Right lobe of liver (tissue), 6 donors: ENCODE measurements at regions not wholly inside any gene's neighbourhood (a gene's known extent, or its start where the extent isn't known, plus 50 kb on each side); places are given as distances from the start of the nearest gene placed in this dataset.
A peak's percentile ranks its signal among the peaks of the same experiment; 100 is the strongest.
"Not testable (repeated sequence)": the region's sequence is repeated elsewhere in the genome, so short reads cannot be mapped to it uniquely, and the experiment has no call there.

Experiments
- ATAC-seq, 4 donors: fragments of 200-7000 bp; cut with Tn5 transposase; one replicate each; pipeline ENCODE4 v1.9.1; 2020; ENCODE audit warnings: mild to moderate bottlenecking in 4 of 4, moderate library complexity in 4 of 4
- DNase-seq, 3 donors: peaks; one replicate each; pipeline ENCODE4 v3.0.0-alpha.2; 2020
- H3K27ac ChIP-seq, 3 donors: fragments of 200-600 bp; one replicate each; pipeline ENCODE4 v1.8.0; 2022
- H3K27me3 ChIP-seq, 2 donors: fragments of 200-600 bp; one replicate each; pipeline ENCODE4 v1.8.0; 2022
- H3K36me3 ChIP-seq, 4 donors: fragments of 200-600 bp; sonication (generic) in 1 of 4; one replicate each; pipeline versions ENCODE4 v1.5.1 to v1.8.0; 2017 to 2022; ENCODE audit warnings: control low read depth in 1 of 4
- H3K4me1 ChIP-seq, 4 donors: fragments of 200-600 bp; sonication (generic) in 1 of 4; one replicate each; pipeline versions ENCODE4 v1.5.1 to v1.8.0; 2017 to 2022; ENCODE audit warnings: control low read depth in 1 of 4
- H3K4me3 ChIP-seq, 3 donors: fragments of 200-600 bp; one replicate each; pipeline ENCODE4 v1.8.0; 2022
- H3K9me3 ChIP-seq, 4 donors: fragments of 200-600 bp; sonication (generic) in 1 of 4; one replicate each; pipeline versions ENCODE4 v1.5.1 to v1.8.0; 2017 to 2022; ENCODE audit warnings: control low read depth in 1 of 4
- POLR2A ChIP-seq: fragments of 450-650 bp; IDR thresholded peaks from one replicate; pipeline ENCODE4 v1.6.1; 2017; ENCODE audit warnings: antibody characterized with exemption, mild to moderate bottlenecking
- WGBS: methylation state at CpG from one replicate; pipeline ENCODE4 v1.1.6; 2018; ENCODE audit warnings: low coverage, low lambda C conversion rate; ENCODE audit not compliant: insufficient coverage; ENCODE audit errors: missing lambda C conversion rate; 5-methylcytosine and 5-hydroxymethylcytosine counted together
- intact Hi-C, 2 donors: fragments of 100-400 bp; cut with DNase I; formaldehyde crosslinking; loops; one replicate each; pipeline versions ENCODE4 v1.11.2 to v1.14.1; 2022
- TF ChIP-seq, protein P1 (sequence below), 4 donors: fragments of 200-600 bp in 3 of 4; fragments of 450-650 bp in 1 of 4; IDR thresholded peaks; one replicate each; pipeline versions ENCODE4 v1.5.1 to v1.8.0; 2016 to 2022; ENCODE audit warnings: antibody characterized with exemption in 4 of 4, mild to moderate bottlenecking in 2 of 4
- donor health status: DM: no; HTN: yes; CAD: no.
- donor health status: DM: no; HTN: no; CAD: no.
- donor health status: DM: no; HTN: no; CAD: no.
- donor health status: DM: no; HTN: yes; CAD: no.
- donor health status: DM: no; HTN: yes; CAD: no.

DNA sequence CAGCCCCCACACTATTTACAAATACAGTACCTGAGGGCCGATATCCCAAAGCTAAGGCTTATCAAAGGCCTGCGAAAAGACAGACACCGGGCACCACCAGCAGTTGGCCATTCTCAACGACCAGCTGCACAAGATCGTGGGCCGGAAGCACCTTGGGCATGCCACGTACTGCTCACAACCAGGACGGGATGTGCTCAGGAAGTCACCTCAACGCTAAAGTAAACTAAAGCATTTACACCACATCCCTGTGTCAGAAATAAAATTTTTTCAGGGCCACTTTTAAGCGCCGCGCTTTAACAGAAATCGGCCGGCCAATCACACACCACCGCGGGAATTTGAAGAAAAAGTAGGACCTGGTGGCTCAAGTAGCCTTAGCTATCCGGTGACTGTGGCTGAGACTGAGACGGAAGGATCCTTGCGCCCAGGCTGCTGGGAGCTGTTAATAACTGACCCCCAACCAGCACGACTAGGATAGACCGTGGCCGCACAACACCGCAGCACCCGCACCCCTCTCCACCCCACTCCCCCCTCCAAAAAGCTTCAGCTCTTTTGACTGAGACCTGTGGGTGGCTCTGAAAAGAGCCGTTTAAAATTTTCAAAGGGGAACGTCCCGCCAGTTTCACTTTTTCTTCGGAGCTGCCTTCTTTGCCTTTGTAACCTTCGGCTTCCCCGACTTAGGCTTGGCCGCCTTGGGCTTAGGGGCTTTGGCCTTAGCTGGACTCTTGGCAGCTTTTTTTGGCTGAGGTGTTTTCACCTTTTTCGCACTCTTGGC, 131.2 kb upstream of the BTN3A2 start:
- TF ChIP-seq, protein P1, sequence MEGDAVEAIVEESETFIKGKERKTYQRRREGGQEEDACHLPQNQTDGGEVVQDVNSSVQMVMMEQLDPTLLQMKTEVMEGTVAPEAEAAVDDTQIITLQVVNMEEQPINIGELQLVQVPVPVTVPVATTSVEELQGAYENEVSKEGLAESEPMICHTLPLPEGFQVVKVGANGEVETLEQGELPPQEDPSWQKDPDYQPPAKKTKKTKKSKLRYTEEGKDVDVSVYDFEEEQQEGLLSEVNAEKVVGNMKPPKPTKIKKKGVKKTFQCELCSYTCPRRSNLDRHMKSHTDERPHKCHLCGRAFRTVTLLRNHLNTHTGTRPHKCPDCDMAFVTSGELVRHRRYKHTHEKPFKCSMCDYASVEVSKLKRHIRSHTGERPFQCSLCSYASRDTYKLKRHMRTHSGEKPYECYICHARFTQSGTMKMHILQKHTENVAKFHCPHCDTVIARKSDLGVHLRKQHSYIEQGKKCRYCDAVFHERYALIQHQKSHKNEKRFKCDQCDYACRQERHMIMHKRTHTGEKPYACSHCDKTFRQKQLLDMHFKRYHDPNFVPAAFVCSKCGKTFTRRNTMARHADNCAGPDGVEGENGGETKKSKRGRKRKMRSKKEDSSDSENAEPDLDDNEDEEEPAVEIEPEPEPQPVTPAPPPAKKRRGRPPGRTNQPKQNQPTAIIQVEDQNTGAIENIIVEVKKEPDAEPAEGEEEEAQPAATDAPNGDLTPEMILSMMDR (IDR thresholded peaks at IDR 0.05): no peak
- TF ChIP-seq POLR2A: no peak
- Histone ChIP-seq H3K4me3 (peak overlapping the region; percentile 35 to 53 (median 47)), H3K9me3 (no peaks in the 10 kb centered on the region), H3K4me1 (peaks cover 0 to 12% (median 2%) of the 10 kb centered on the region in 4 donors), H3K27me3 (peaks cover 0 to 9% of the 10 kb centered on the region in 2 donors), H3K27ac (peak overlapping the region; percentile 29 to 58 (median 57)), H3K36me3 (no peaks in the 10 kb centered on the region)
- intact Hi-C loops: no loop called here
- DNase-seq: no peak
- ATAC-seq: peak; percentile 57 to 68 (median 62)
- WGBS: 1% methylated on average over 32 of the region's 32 CpGs

DNA sequence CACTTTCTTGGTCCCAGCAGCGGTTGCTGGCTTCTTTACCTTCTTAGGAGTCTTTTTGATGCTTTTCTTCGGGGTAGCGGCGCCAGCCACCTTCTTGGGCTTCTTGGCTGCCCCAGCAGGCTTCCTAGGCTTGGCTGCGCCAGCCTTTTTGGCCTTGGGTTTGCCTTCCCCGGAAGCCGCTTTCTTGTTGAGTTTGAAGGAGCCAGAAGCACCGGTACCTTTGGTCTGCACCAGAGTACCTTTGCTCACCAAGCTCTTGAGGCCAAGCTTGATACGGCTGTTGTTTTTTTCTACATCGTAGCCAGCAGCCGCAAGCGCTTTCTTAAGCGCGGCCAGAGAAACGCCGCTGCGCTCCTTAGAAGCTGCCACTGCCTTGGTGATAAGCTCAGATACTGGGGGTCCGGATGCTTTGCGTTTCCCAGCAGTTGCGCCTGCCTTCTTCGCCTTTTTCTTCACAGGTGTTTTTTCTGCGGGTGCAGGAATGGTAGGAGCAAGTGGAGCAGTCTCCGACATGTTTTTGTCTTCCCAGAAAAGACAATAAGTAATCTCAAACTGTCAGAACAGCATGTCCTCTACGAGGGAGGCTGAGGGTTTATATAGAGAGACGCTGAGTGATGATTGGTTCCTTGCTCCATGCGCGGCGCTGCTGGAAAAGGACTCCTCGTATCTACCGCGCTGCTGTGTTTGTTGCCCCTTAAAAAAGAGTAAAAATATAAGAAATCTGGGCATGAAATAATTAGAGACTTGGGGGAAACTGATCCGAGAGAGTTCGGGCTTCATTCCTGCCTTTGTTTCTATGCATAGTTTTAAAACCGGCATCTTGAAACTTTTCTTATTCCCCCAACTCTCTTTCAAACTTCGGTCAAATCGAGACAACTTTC, 130.3 kb upstream of the BTN3A2 start:
- peaks cover 0 to 12% (median 2%) of the 10 kb centered on the region in 4 donors for H3K4me1 ChIP-seq
- DNase-seq: no peak

DNA sequence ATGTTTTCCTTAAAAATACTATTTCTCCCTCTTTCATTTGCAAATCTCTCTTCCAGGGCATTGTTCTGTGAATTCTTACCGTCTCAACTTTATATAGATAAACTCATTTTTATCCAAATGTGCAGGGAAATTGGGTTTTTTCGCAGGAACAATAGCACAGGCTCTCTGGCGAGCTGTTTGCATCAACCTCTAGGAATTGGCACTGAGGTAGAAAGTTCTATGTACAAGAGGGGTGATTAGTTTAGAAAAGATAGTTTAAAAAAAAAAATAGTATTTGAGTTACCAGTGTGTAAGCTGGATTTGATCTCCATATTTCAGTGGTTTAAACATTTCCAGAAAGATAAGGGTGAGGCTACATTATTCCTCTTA, 129.7 kb upstream of the BTN3A2 start:
- no peaks in the 10 kb centered on the region for H3K36me3 ChIP-seq
- WGBS: 23% methylated on average over 3 of the region's 3 CpGs
- no peak for ATAC-seq
- intact Hi-C loops: no loop called here
- no peak for DNase-seq
- no peak overlapping the region for H3K27ac ChIP-seq
- H3K27me3 ChIP-seq: peaks cover 0 to 19% of the 10 kb centered on the region in 2 donors
- peaks cover 0 to 12% (median 3%) of the 10 kb centered on the region in 4 donors for H3K4me1 ChIP-seq
- TF ChIP-seq, protein P1 (IDR thresholded peaks at IDR 0.05): no peak
- TF ChIP-seq POLR2A: no peak
- H3K4me3 ChIP-seq: peak overlapping the region in 1 of 3 donors; percentile 53
- H3K9me3 ChIP-seq: peaks cover 0 to 3% (median 0%) of the 10 kb centered on the region in 4 donors

More for the DNA sequence above, 130.3 kb upstream of the BTN3A2 start:
- Histone ChIP-seq H3K36me3 (no peaks in the 10 kb centered on the region), H3K4me3 (peak overlapping the region; percentile 35 to 53 (median 47)), H3K9me3 (no peaks in the 10 kb centered on the region), H3K27ac (peak overlapping the region; percentile 29 to 58 (median 57)), H3K27me3 (peaks cover 0 to 13% of the 10 kb centered on the region in 2 donors)
- TF ChIP-seq, protein P1 (IDR thresholded peaks at IDR 0.05): no peak
- TF ChIP-seq POLR2A: peak; percentile 76
- intact Hi-C loops: no loop called here
- peak; percentile 73 to 83 (median 78) for ATAC-seq
- WGBS: 2% methylated on average over 34 of the region's 36 CpGs

DNA sequence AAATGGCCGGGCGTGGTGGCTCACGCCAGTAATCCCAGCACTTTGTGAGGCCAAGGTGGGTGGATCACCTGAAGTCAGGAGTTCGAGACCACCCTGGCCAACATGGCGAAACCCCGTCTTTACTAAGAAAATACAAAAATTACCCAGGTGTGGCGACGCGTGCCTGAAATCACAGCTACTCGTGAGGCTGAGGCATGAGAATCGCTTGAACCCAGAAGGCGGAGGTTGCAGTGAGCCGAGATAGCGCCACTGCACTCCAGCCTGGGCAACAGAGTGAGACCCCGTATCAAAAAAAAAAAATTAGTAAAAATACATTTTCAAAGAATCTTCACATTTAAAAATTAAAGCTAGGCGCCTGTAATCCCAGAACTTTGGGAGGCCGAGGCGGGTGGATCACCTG, 125.6 kb upstream of the BTN3A2 start:
- intact Hi-C loops, DNase-seq, H3K36me3 ChIP-seq, H3K27ac ChIP-seq, H3K4me1 ChIP-seq, ATAC-seq, H3K9me3 ChIP-seq, H3K4me3 ChIP-seq: not testable (repeated sequence)
- 94% methylated on average over 16 of the region's 18 CpGs for WGBS
- H3K27me3 ChIP-seq: peaks cover 5 to 27% of the 10 kb centered on the region in 2 donors
